ENCODE measurements at regions not wholly inside any gene's neighbourhood (a gene's known extent, or its start where the extent isn't known, plus 50 kb on each side); places are given as distances from the start of the nearest gene placed in this dataset.

- peak; percentile 5 for DNase-seq
Observed at GRCh38 chr3:70550723-70551319, 238.4 kb upstream of the MDFIC2 start.

GRCh38 chr3:70546679-70547078 is 234.2 kb upstream of the MDFIC2 start:
- DNase-seq: no peak

- DNase-seq: no peak
Observed at GRCh38 chr3:70543493-70543892, 231.1 kb upstream of the MDFIC2 start.

GRCh38 chr3:70539908-70540307 is 227.5 kb upstream of the MDFIC2 start:
- no peak for DNase-seq

GRCh38 chr3:70532806-70533205 is 220.4 kb upstream of the MDFIC2 start:
- no peak for DNase-seq

GRCh38 chr3:70531838-70532489 is 219.5 kb upstream of the MDFIC2 start:
- no peak for DNase-seq

- DNase-seq: peak; percentile 1
Observed at GRCh38 chr3:70531063-70531657, 218.7 kb upstream of the MDFIC2 start.

GRCh38 chr3:70530626-70531025 is 218.2 kb upstream of the MDFIC2 start:
- DNase-seq: no peak

GRCh38 chr3:70527026-70527425 is 214.6 kb upstream of the MDFIC2 start:
- DNase-seq: no peak

GRCh38 chr3:70519913-70520659 is 207.6 kb upstream of the MDFIC2 start:
- no peak for DNase-seq

- DNase-seq: no peak
Observed at GRCh38 chr3:70519026-70519425, 206.6 kb upstream of the MDFIC2 start.

GRCh38 chr3:70518356-70518755 is 205.9 kb upstream of the MDFIC2 start:
- no peak for DNase-seq

- DNase-seq: no peak
Observed at GRCh38 chr3:70517124-70517890, 204.9 kb upstream of the MDFIC2 start.

- DNase-seq: no peak
Observed at GRCh38 chr3:70516076-70516475, 203.6 kb upstream of the MDFIC2 start.

- no peak for DNase-seq
Observed at GRCh38 chr3:70507486-70507885, 195.0 kb upstream of the MDFIC2 start.

GRCh38 chr3:70506775-70507174 is 194.3 kb upstream of the MDFIC2 start:
- no peak for DNase-seq

- DNase-seq: no peak
Observed at GRCh38 chr3:70501561-70501960, 189.1 kb upstream of the MDFIC2 start.

- no peak for DNase-seq
Observed at GRCh38 chr3:70488816-70489215, 176.4 kb upstream of the MDFIC2 start.

GRCh38 chr3:70488131-70488530 is 175.7 kb upstream of the MDFIC2 start:
- DNase-seq: no peak

- DNase-seq: no peak
Observed at GRCh38 chr3:70486414-70487017, 174.1 kb upstream of the MDFIC2 start.

- DNase-seq: no peak
Observed at GRCh38 chr3:70476174-70476573, 163.7 kb upstream of the MDFIC2 start.

- DNase-seq: no peak
Observed at GRCh38 chr3:70471464-70472342, 159.3 kb upstream of the MDFIC2 start.
